ENCODE measurements at regions not wholly inside any gene's neighbourhood (a gene's known extent, or its start where the extent isn't known, plus 50 kb on each side); places are given as distances from the start of the nearest gene placed in this dataset.
A peak's percentile ranks its signal among the peaks of the same experiment; 100 is the strongest.
"Not testable (repeated sequence)": the region's sequence is repeated elsewhere in the genome, so short reads cannot be mapped to it uniquely, and the experiment has no call there.

DNA sequence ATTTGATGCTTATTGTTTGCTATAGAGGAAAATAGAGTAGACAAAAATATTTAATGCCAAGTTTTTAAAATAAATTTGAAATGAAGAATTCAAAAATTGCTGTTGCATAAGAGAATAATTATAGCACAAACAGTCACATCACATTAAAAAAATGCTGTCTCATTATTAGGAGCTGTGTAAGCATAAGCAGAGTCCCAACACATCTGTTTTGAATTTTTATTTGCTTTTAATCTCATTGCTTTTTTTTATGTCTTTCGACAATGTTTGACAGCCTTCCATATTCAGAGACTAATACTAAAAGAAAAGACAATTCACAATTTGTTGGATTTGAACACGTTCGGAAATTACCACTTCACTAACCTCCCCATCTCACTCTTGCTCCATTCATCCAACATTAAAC lies 143.5 kb downstream of the TFPI2 start:
- DNase-seq, result no peak

DNA sequence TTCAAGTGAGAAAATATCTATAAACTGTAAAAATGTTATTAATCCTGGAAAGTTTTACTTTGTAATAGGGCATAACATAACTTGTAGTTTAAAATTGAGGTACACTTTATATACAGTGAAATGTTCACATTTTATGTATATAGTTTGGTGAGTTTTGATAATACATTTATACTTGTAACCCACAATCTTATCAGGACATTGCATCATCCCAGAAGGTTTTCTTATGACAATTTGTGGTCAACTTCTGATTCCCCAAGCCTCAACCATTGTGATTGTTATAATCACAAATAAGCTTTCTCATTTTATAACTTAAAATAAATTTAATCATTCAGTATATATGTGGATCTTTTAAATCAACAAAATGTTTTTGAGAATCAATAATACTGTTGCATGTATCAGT lies 151.1 kb downstream of the TFPI2 start:
- no peak for DNase-seq

DNA sequence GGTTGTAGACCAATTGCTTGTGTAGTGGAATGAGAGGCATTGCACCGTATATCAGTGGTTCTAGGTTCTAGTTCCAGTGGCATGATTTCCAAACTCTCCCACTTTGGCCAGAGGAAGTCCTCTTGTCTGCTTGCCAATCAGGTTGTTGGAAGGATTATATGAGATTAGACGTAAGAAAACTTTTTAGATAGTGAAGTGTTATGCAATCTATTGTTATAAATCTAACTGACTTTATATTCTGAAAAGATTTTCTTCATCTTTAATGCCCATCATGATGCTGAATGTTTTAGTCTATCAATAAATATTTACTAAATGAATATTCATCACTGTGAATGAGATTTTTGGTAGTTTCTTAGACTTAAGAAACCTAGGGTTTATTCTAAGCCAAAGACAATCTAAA lies 152.6 kb downstream of the TFPI2 start:
- DNase-seq, result no peak

DNA sequence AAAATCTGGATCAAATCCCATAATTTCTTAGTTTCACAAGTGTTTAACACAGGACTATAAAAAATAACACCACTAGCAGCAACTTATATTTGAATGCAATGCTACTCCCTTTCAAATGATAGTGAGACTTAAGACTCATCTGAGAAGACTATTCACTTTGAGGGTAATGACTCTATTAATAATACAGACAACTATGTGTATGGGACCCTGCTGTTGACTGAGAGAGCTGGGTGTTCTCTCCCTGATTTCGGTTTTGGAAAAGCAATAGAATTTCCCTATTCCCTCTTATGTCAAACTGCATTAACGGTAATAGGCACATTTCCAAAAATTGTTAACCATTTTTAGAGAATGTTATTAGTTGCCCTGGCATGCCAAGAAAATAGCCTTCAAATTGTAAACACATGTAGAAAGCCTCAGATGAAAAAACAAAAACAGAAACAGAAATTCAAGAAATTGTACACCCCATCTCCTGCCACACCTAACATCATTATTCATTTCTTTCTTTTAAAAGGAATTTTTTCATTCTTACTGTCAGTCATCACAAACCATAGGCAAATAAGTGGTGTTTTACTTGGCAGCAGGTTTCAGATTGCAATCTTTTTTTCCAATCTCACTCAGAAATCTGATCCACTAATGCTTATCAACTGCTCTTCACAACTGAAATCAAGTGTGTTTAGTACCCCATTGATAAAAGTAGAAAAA lies 153.7 kb downstream of the TFPI2 start:
- no peak for DNase-seq

DNA sequence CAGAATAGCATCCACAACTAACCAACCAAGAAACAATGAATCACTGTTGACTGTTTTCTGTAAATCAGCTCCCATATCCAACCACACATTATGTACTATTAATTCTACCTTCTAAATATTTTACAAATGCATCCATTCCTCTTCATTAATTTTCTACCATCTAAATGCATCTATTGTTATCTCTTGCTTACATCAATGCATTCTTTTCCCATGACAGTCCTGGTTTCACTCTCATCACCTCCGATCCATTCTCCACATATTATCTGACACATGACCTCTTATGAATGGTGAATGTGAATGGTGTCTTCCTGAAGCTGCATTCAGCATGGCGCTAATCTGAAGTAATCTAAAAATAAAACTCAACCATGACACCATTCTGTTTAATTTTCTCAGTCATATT lies 153.8 kb upstream of the CALCR start:
- DNase-seq, result no peak

DNA sequence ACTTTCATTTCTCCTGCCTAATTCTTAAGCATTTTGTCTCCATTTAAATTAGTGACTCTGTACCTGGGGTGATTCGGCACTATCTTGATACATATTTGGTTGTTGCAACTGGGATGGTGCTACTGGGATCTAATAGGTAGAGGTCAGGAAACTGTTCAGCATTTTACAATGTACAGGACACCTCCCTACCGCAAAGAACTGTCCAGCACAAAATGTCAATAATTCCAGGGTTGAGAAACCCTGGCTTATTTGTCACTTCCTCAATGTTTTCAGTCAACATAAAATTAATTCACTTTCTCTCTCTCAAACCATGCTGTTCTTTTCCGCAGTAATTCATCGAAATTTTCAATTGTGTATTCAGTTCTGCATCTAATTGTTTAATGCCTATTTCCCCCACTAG lies 151.4 kb upstream of the CALCR start:
- no peak for DNase-seq

DNA sequence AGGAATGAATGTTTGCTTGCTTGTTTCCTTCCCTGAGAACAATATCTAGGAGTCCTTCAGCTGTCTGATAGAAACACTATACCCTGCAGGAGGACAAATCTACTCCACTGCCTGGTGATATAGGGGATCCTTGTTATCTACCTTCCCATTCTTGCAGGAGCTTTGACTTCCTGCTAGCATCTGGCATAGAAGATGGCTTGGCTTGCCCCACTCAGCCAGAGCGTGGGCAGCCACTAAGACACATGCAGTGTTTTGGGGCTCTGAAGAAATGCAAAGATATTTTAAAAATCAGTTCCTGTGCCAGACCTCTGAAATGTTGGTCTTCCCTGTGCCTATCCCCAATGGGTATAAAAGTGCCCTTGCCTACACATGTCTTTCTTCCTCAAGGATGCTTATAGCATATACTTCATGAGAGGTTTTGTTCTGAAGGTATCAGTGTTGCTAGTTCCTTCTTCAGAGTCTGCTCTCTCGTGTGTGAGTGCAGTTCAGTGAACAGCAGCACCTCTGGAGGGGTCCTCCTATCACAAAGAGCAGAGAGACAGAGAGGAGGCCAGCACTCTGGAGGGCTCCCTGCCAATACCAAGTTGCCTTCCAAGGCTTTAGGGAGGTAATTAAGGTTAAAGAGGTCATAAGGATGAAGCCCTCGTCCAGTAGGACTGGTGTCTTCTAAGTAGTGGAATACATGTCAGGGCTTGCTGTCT lies 149.1 kb upstream of the CALCR start:
- DNase-seq, result no peak

DNA sequence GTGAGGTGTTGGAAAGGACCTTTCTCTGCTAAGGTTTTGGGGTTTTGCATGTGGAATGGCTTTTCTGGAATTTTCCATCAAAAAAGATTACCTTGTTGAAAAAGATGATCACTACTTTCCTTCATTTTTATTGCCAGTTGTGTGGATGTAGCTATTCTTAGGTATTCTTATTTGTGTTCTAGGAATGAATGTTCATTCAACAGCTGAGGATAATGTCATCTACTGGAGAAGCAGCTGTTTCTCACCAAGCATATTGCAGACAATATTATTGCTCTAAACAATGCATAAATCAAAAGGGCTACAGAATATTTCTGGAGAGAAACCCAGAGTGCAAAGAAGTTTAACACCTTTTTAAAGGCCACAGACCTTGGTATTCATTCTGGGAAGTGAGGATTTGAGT lies 145.6 kb upstream of the CALCR start:
- DNase-seq, result no peak

DNA sequence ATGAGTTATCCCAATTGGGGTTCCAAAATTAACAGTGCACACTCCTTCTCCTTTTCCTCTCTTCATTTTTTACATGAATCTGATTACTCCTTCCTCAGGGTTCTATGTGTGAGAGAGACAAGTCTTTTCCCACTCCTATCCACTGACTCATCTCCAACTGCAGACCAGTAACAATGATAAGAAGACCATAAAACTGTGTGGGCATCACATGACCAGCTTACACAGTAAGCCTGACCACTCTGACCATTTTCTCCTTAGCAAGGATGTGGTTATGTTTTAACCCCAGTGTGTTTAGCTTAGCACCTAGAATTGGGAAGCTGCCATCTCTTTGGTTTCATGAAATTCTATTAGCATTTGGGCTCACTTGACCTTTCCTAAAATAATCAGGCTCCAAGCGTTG lies 145.0 kb upstream of the CALCR start:
- no peak for DNase-seq

DNA sequence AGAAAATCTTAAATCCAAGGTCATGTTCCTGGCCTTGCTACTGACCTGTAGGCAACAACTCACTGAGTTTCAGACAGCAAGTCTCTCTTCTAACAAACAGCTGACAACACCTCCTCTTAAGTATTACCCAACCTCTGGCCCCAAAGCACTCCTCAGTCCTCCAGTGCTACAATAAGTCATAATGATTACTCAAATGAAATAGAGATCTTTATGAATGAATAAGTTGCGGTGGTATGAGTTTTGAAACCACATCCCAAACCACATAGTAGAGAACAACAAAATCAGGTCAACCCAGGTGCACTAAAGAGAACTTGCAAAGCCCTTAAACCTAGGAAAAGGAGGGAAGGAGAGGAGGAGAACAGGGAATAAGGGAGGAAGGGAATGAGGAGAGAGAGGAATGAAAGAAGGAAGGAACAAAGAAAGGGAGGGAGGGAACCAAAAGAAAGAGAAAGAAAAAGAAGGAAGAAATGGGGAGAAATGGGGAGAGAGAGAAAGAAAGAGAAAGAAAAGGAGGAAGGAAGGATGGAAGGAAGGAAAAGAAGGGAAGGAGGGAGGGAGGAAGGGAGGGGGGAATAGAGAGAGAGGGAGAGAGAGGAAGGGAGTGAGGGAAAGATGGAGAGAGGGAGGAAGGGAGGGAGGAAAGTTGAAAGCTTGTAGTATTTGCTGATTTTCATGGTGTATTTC lies 142.8 kb upstream of the CALCR start:
- no peak for DNase-seq

DNA sequence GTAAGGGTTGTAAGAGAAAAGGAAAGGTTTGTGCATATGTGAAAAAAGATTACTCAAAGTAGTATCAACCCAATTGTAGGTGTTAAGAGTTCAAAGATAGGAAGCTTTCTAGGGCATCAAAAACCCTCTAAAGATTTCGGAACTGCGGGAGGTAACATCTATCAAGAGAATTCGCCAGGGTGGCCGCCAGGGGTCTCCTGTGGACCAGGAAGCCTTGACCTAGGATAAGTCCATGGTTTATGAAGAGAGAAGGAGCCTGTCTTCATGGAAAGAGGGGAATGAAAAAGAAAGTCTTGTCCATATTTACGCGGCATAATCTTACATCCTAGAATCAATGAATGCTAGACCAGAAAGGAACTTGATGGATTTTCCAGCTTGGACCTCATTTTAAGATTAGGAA lies 140.7 kb upstream of the CALCR start:
- DNase-seq, result peak in 4 of 58 donors; percentile 0 to 8 (median 1)

DNA sequence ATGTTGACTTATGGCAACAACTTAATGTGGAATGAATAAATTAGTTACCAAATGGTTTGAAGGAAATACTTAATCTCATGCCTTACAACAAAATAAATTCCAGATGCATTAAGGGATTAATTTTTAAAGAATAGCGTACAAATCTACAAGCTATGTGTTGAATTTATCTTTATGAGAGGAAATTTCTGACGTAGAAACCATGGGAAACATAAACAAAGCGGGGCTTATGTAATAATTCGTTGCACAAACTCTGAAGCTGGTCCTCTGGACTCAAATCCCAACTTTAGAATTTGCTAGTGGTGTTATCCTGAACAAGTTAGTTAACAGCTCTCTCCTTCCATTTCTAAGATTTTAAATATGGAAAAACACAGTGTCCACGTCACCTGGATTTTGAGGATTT lies 137.4 kb upstream of the CALCR start:
- DNase-seq, result no peak

DNA sequence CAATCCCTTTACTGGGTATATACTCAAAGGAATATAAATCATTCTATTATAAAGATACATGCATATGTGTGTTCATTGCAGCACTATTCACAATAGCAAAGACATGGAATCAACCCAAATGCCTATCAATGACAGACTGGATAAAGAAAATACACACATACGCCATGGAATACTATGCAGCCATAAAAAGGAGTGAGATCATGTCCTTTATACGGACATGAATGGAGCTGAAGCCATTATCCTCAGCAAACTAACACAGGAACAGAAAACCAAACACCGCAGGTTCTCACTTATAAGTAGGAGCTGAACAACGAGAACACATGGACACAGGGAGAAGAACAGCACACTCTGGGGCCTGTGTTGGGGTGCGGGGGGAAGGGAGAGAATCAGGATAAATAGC lies 133.7 kb upstream of the CALCR start:
- not testable (repeated sequence) for DNase-seq

DNA sequence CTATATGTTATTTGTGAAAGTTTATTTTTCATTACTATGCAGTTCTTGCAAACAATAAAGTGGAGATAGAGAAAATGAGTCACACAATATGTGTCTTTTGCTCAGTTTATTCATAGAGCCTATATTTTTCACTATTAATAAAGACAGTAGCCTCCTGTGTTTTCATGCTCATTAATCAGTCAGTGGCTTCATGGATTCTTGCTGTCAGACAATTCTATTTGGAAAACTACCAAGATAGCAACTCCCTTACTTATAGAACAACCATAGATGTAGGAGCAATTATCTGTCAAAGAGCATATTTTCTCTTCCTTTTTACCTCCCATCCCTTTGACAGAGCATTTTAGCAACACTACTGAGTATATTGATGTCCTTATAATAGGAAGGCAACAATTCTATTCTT lies 132.7 kb upstream of the CALCR start:
- no peak for DNase-seq

DNA sequence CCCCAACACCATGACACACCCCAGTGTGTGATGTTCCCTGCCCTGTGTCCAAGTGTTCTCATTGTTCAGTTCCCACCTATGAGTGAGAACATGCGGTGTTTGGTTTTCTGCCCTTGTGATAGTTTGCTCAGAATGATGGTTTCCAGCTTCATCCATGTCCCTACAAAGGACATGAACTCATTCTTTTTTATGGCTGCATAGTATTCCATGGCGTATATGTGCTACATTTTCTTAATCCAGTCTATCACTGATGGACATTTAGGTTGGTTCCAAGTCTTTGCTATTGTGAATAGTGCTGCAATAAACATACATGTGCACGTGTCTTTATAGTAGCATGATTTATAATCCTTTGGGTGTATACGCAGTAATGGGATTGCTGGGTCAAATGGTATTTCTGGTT lies 131.6 kb upstream of the CALCR start:
- not testable (repeated sequence) for DNase-seq

DNA sequence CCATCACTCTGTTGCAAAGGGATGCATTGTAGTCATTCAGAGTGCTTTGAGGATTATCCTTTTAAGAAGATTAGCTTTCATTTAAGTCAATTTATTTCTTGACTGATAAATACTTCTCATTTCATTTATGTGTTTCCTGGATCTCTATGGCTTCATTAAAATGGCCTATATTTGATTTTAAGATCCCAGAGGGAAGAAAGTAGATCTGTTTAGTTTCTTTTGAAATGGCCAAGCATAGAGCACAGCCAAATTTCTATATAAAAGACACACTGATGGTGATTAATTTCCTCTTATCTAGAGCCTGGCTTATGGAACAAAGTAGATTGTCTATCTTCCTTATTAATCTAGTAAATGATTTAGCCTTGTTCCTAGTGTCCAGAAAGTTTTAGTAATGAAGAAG lies 129.7 kb upstream of the CALCR start:
- DNase-seq, result no peak

DNA sequence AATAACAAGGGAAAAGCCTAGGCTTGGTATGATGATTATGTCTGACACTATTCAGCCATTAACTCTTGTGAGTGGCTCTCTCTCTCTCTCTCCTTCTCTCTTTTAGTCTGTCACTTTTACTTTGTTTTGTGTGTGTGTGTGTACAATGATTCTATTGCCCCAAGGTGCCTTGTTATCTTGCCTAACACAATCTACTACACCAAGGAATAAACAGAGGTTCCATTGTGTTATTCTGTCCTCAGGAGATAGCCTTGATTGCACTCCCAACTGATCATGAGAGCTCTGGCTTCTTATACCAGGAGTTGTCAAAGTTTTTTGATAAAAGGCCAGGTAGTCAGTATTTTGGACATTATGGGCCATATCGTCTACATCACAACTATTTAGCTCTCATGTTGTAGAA lies 123.4 kb upstream of the CALCR start:
- DNase-seq, result no peak

DNA sequence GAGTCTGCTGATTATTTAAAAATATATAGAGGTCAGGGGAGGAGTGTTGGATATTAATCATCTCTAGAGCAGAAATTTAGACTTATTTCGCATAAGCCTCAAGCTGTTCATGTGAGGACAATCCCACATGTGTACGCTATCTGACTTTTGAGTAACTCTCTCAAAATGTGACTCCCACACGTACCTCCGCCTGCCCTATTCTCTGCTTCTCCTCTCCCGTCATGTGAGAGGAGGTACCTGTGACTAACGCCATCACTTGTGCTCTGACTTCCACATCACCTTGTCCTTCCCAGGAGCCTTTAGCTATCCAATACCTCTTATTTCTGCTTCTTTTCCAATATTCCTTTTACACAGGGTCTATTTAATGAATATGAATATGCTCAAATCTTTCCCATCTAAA lies 119.3 kb upstream of the CALCR start:
- DNase-seq, result no peak

DNA sequence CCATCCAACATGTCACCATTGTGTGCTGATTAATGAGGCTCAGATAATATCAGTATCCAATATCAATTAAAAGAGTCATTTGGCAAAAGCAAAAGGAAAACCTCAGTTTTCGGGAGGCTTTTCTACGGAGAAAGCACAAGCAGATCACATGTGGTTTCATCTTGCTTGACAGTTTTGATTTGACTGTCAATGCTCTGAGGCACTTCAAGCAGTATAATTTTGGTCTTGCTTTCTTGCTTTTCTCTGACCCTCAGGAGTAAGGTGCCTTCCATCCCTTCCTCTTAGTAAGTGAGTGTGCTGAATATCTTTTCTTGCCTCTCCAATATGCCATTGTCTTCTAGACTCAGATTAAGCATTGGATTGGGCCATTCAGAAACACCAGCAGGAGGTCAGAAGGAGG lies 115.5 kb upstream of the CALCR start:
- no peak for DNase-seq

DNA sequence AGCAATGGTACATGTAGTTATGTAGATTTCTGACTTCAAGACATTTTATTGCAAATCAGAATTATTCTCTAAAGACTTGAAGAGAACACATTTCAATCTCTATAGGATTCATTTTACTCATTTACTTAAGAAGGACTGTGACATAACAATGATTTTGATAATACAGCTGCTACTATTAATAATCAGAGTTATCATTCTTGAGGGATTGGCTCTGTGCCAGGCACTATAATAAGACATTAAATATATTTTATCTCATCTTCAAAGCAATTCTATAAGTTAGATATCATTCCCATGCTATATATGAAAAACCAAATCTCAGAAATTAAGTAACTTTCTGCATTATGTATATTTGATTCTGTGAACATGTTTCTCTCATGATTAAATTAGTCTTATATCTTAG lies 103.7 kb upstream of the CALCR start:
- DNase-seq, result no peak

DNA sequence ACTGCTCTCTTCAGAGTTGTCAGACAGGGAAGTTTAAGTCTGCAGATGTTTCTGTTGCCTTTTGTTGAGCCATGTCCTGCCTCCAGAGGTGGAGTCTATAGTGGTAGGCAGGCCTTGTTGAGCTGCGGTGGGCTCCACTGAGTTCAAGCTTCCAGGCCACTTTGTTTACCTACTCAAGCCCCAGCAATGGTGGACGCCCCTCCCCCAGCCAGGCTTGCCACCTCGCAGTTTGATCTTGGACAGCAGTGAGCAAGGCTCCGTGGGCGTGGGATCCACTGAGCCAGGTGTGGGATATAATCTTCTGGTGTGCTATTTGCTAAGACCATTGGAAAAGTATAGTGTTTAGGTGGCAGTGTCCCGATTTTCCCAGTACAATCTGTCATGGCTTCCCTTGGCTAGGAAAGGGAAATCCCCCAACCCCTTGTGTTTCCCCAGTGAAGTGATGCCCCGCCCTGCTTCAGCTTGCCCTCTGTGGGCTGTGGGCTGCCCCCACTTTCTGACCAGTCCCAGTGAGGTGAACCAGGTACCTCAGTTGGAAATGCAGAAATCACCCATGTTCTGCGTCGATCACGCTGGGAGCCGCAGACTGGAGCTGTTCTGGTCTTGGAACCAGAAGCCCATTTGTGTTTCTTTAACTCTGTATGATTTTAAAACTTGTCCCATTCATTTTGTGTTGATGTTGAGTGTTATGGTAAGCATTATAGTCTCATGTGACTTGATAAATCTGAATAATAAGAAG lies 89.2 kb upstream of the CALCR start:
- DNase-seq, result no peak

DNA sequence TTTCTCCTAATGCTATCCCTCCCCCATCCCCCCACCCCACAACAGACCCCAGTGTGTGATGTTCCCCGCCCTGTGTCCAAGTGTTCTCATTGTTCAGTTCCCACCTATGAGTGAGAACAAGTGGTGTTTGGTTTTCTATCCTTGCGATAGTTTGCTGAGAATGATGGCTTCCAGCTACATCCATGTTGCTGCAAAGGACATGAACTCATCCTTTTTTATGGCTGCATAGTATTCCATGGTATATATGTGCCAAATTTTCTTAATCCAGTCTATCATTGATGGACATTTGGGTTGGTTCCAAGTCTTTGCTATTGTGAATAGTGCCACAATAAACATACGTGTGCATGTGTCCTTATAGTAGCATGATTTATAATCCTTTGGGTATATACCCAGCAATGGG lies 83.6 kb upstream of the CALCR start:
- DNase-seq, result not testable (repeated sequence)
